HG03378 (cell line): ENCODE measurements at regions not wholly inside any gene's neighbourhood (a gene's known extent, or its start where the extent isn't known, plus 50 kb on each side); places are given as distances from the start of the nearest gene placed in this dataset.
"Not testable (repeated sequence)": the region's sequence is repeated elsewhere in the genome, so short reads cannot be mapped to it uniquely, and the experiment has no call there.

Experiments used
- ATAC-seq: cut with Tn5 transposase; IDR thresholded peaks from one replicate; pipeline ENCODE4 v1.9.1; 2021; ENCODE audit warnings: mild to moderate bottlenecking, moderate library complexity; ENCODE audit not compliant: unreplicated experiment

GRCh38 chr6:102848210-102848609, 1454.7 kb downstream of the GRIK2 start:
- no peak for ATAC-seq

GRCh38 chr6:102841060-102841459, 1447.6 kb downstream of the GRIK2 start:
- ATAC-seq = no peak

- ATAC-seq = no peak
These were observed 1438.5 kb downstream of the GRIK2 start for GRCh38 chr6:102832021-102832420.

GRCh38 chr6:102820098-102820497, 1426.6 kb downstream of the GRIK2 start:
- no peak for ATAC-seq

GRCh38 chr6:102815207-102815606, 1421.7 kb downstream of the GRIK2 start:
- no peak for ATAC-seq

- ATAC-seq = no peak
These were observed 1420.2 kb downstream of the GRIK2 start for GRCh38 chr6:102813489-102814275.

- no peak for ATAC-seq
These were observed 1418.7 kb downstream of the GRIK2 start for GRCh38 chr6:102812242-102812641.

- not testable (repeated sequence) for ATAC-seq
These were observed 1415.5 kb downstream of the GRIK2 start for GRCh38 chr6:102808944-102809505.

- ATAC-seq = no peak
These were observed 1405.5 kb downstream of the GRIK2 start for GRCh38 chr6:102799051-102799450.

- no peak for ATAC-seq
These were observed 1405.1 kb downstream of the GRIK2 start for GRCh38 chr6:102798636-102799035.

GRCh38 chr6:102793752-102794151, 1400.2 kb downstream of the GRIK2 start:
- ATAC-seq = no peak

- ATAC-seq = no peak
These were observed 1380.8 kb downstream of the GRIK2 start for GRCh38 chr6:102774326-102774725.

- ATAC-seq = no peak
These were observed 1380.1 kb downstream of the GRIK2 start for GRCh38 chr6:102773636-102774035.

GRCh38 chr6:102766963-102767362, 1373.5 kb downstream of the GRIK2 start:
- no peak for ATAC-seq

GRCh38 chr6:102764317-102764716, 1370.8 kb downstream of the GRIK2 start:
- ATAC-seq = no peak

GRCh38 chr6:102763891-102764290, 1370.4 kb downstream of the GRIK2 start:
- ATAC-seq = no peak

GRCh38 chr6:102761872-102762271, 1368.4 kb downstream of the GRIK2 start:
- no peak for ATAC-seq

- no peak for ATAC-seq
These were observed 1365.9 kb downstream of the GRIK2 start for GRCh38 chr6:102759415-102759814.

GRCh38 chr6:102758536-102758935, 1365.0 kb downstream of the GRIK2 start:
- not testable (repeated sequence) for ATAC-seq

GRCh38 chr6:102749210-102749971, 1355.9 kb downstream of the GRIK2 start:
- no peak for ATAC-seq

GRCh38 chr6:102746941-102747340, 1353.4 kb downstream of the GRIK2 start:
- no peak for ATAC-seq
